HCT116 (cell line): ENCODE measurements at regions not wholly inside any gene's neighbourhood (a gene's known extent, or its start where the extent isn't known, plus 50 kb on each side); places are given as distances from the start of the nearest gene placed in this dataset.

Source experiments
- ATAC-seq: fragments of 200-7000 bp; cut with Tn5 transposase; 2 replicates; pipeline ENCODE4 v1.9.1; 2020; ENCODE audit warnings: mild to moderate bottlenecking, moderate library complexity
- BruUV-seq: library from RNA; stranded (reverse); fragments of 400-500 nt; replicated peaks from 2 replicates; lab custom pipeline; 2021; lab: Mats Ljungman, UMichigan
- CTCF ChIA-PET: fragments of 300-600 bp; sonication (Branson Sonifier 250); formaldehyde crosslinking; loops from one replicate; lab custom pipeline; 2021; ENCODE audit warnings: antibody characterized with exemption; lab: Charles Lee
- POLR2A ChIA-PET: fragments of 300-600, 350-600 bp; sonication (Branson Sonifier 250); formaldehyde crosslinking; loops from one replicate; lab custom pipeline; 2021; ENCODE audit warnings: antibody characterized with exemption; lab: Charles Lee
- RAD21 ChIA-PET, 2 experiments: fragments of 300-600 bp; sonication (Branson Sonifier 250); formaldehyde crosslinking; loops; one replicate each; lab custom pipeline; 2023; ENCODE audit warnings: low total read pairs in 2 of 2; ENCODE audit not compliant: uncharacterized antibody in 2 of 2, unreplicated experiment in 2 of 2, low non-redundant PET in 1 of 2; lab: Charles Lee
- DNase-seq: peaks from one replicate; pipeline ENCODE4 v3.0.0-alpha.2; 2010; ENCODE audit warnings: low read depth, low spot score
- H2AFZ ChIP-seq: fragments of 200-600 bp; shearing (Covaris generic), sonication (generic); 2 replicates; pipeline ENCODE4 v1.6.1; 2017; ENCODE audit warnings: low read depth, mixed run types, mixed read lengths, antibody characterized with exemption, low read length; ENCODE audit not compliant: poor library complexity, severe bottlenecking
- H3K27ac ChIP-seq: 2 replicates; pipeline ENCODE4 v1.5.1; 2012; ENCODE audit warnings: low read depth, low read length
- H3K27me3 ChIP-seq: fragments of 200-600 bp; sonication (generic); 2 replicates; pipeline ENCODE4 v1.6.1; 2016; ENCODE audit warnings: mixed run types, low read length, mixed read lengths; ENCODE audit not compliant: insufficient read depth
- H3K36me3 ChIP-seq, 2 experiments: fragments of 200-500 bp in 1 of 2; fragments of 200-600 bp in 1 of 2; sonication (Bioruptor generic) in 1 of 2; sonication (generic) in 1 of 2; 2 replicates each; pipeline versions ENCODE4 v1.5.1 to v1.6.1; 2014 to 2016; ENCODE audit warnings: low read length in 2 of 2, inconsistent platforms in 1 of 2, mixed read lengths in 1 of 2, mixed run types in 1 of 2; ENCODE audit not compliant: insufficient read depth in 2 of 2, control insufficient read depth in 1 of 2
- H3K4me1 ChIP-seq, 2 experiments: fragments of 200-600 bp in 1 of 2; sonication (generic) in 1 of 2; 2 replicates each; pipeline versions ENCODE4 v1.5.1 to v1.6.1; 2012 to 2017; ENCODE audit warnings: low read length in 2 of 2, inconsistent platforms in 1 of 2, mild to moderate bottlenecking in 1 of 2, mixed read lengths in 1 of 2, mixed run types in 1 of 2, moderate library complexity in 1 of 2; ENCODE audit not compliant: insufficient read depth in 2 of 2, control insufficient read depth in 1 of 2
- H3K4me2 ChIP-seq: fragments of 200-600 bp; sonication (generic); 2 replicates; pipeline ENCODE4 v1.6.1; 2017; ENCODE audit warnings: mixed run types, low read length, mixed read lengths
- H3K4me3 ChIP-seq, 2 experiments: fragments of 200-600 bp in 1 of 2; sonication (generic) in 1 of 2; replicated peaks in 1 of 2; 2 replicates each; pipeline ENCODE4 v1.5.1; 2011 to 2016; ENCODE audit warnings: low read length in 2 of 2, control low read depth in 1 of 2, low read depth in 1 of 2, mild to moderate bottlenecking in 1 of 2, mixed read lengths in 1 of 2, mixed run types in 1 of 2
- H3K79me2 ChIP-seq: fragments of 200-600 bp; sonication (generic); 2 replicates; pipeline ENCODE4 v1.6.1; 2017; ENCODE audit warnings: mild to moderate bottlenecking, mixed run types, low read length, moderate library complexity, mixed read lengths; ENCODE audit not compliant: insufficient read depth
- H3K9ac ChIP-seq: fragments of 200-600 bp; sonication (generic); 2 replicates; pipeline ENCODE4 v1.6.1; 2016; ENCODE audit warnings: low read length, mixed read lengths
- H3K9me2 ChIP-seq: fragments of 200-600 bp; sonication (generic), shearing (Covaris generic); 2 replicates; pipeline ENCODE4 v1.6.1; 2017; ENCODE audit warnings: mixed run types, mild to moderate bottlenecking, moderate library complexity; ENCODE audit not compliant: insufficient read depth
- H3K9me3 ChIP-seq, 2 experiments: fragments of 200-500 bp in 1 of 2; fragments of 200-600 bp in 1 of 2; sonication (Bioruptor generic) in 1 of 2; sonication (generic) in 1 of 2; 2 replicates each; pipeline ENCODE4 v1.6.1; 2014 to 2017; ENCODE audit warnings: low read length in 2 of 2, mixed read lengths in 2 of 2, inconsistent platforms in 1 of 2, low read depth in 1 of 2, mild to moderate bottlenecking in 1 of 2, mixed run types in 1 of 2, moderate library complexity in 1 of 2; ENCODE audit not compliant: control insufficient read depth in 1 of 2, insufficient read depth in 1 of 2
- H4K20me1 ChIP-seq: fragments of 200-600 bp; sonication (generic), shearing (Covaris generic); 2 replicates; pipeline ENCODE4 v1.6.1; 2017; ENCODE audit warnings: mixed run types, mild to moderate bottlenecking, moderate library complexity; ENCODE audit not compliant: insufficient read depth
- CBX3 ChIP-seq: IDR thresholded peaks from 2 replicates; pipeline ENCODE4 v1.6.1; 2012; ENCODE audit warnings: low read depth
- CEBPB ChIP-seq: IDR thresholded peaks from 2 replicates; pipeline ENCODE4 v1.6.1; 2012; ENCODE audit warnings: low read depth
- ELF1 ChIP-seq: IDR thresholded peaks from 2 replicates; pipeline ENCODE4 v1.6.1; 2012; ENCODE audit warnings: low read depth, borderline replicate concordance
- FOSL1 ChIP-seq: IDR thresholded peaks from 2 replicates; pipeline ENCODE4 v1.6.1; 2012; ENCODE audit warnings: low read depth
- POLR2A ChIP-seq: IDR thresholded peaks from 2 replicates; pipeline ENCODE4 v1.7.0; 2011; ENCODE audit warnings: borderline replicate concordance; ENCODE audit not compliant: insufficient read depth, insufficient read length; ENCODE audit errors: extremely low read depth
- RAD21 ChIP-seq: IDR thresholded peaks from 2 replicates; pipeline ENCODE4 v1.6.1; 2012; ENCODE audit warnings: low read depth, mild to moderate bottlenecking
- REST ChIP-seq: IDR thresholded peaks from 2 replicates; pipeline ENCODE4 v1.6.1; 2012; ENCODE audit warnings: low read depth
- YY1 ChIP-seq: IDR thresholded peaks from 2 replicates; pipeline ENCODE4 v1.6.1; 2011; ENCODE audit warnings: low read length, low read depth, moderate library complexity, mild to moderate bottlenecking; ENCODE audit not compliant: insufficient replicate concordance; ENCODE audit errors: extremely low read depth
- ZFX ChIP-seq: fragments of 450-650 bp; IDR thresholded peaks from 2 replicates; pipeline ENCODE4 v1.6.1; 2017
- intact Hi-C: fragments of 100-400 bp; cut with micrococcal nuclease; formaldehyde crosslinking; loops from 2 replicates; pipeline ENCODE4 v1.10.0; 2022

- no TSS peak for BruUV-seq
- ChIA-PET CTCF (interaction anchor here (0.7 to 1.1 kb wide), 2 partner anchors 10 to 90 kb away, joined by 3 read pairs; no protein-coding TSS in a partner anchor), POLR2A (no interaction called here), RAD21 (no interaction called here)
- Histone ChIP-seq H3K9ac (no peak overlapping the region), H3K9me2 (no peaks in the 10 kb centered on the region), H3K27ac (no peak overlapping the region), H3K4me2 (0 out of 2 replicates have a peak overlapping the region, but pooled peaks have one; percentile 56), H3K4me1 (peaks cover 0 to 19% of the 10 kb centered on the region in 2 experiments; a peak in 3 of 4 replicates), H3K9me3 (no peaks in the 10 kb centered on the region), H2AFZ (no peak overlapping the region), H3K27me3 (no peaks in the 10 kb centered on the region), H4K20me1 (no peaks in the 10 kb centered on the region), H3K4me3 (no peak overlapping the region), H3K36me3 (no peaks in the 10 kb centered on the region), H3K79me2 (no peaks in the 10 kb centered on the region)
- DNase-seq = no peak
- TF ChIP-seq RAD21 = no peak
- no peak for TF ChIP-seq POLR2A
- no peak for TF ChIP-seq ZFX
- TF ChIP-seq ELF1 = no peak
- TF ChIP-seq REST = no peak
- TF ChIP-seq CEBPB = no peak
- no peak for TF ChIP-seq YY1
- TF ChIP-seq FOSL1 = no peak
- TF ChIP-seq CBX3 = no peak
- intact Hi-C loops = loop anchor here (10.0 kb wide), 1 partner anchor 101 kb away; no protein-coding TSS in a partner anchor
- ATAC-seq = 0 out of 2 replicates have a peak, but pooled peaks have one; percentile 27
Measured at GRCh38 chr20:19885939-19886660, 128.0 kb downstream of the RIN2 start.
